GM23248 (cell line): ENCODE measurements at regions not wholly inside any gene's neighbourhood (a gene's known extent, or its start where the extent isn't known, plus 50 kb on each side); places are given as distances from the start of the nearest gene placed in this dataset.

Source experiments
- DNase-seq: peaks from one replicate; pipeline ENCODE4 v3.0.0-alpha.2; 2015
- H2AFZ ChIP-seq: fragments of 200-600 bp; sonication (generic); 2 replicates; pipeline ENCODE4 v1.6.1; 2016; ENCODE audit warnings: antibody characterized with exemption
- H3F3A ChIP-seq: fragments of 200-600 bp; sonication (generic); 2 replicates; pipeline ENCODE4 v1.6.1; 2016; ENCODE audit warnings: mild to moderate bottlenecking, antibody characterized with exemption, mixed run types; ENCODE audit not compliant: insufficient read depth
- H3K27ac ChIP-seq: fragments of 200-600 bp; sonication (generic); 2 replicates; pipeline ENCODE4 v1.5.1; 2016; ENCODE audit warnings: mild to moderate bottlenecking
- H3K27me3 ChIP-seq: fragments of 200-600 bp; sonication (generic); replicated peaks from 2 replicates; pipeline ENCODE4 v1.6.1; 2016; ENCODE audit warnings: mild to moderate bottlenecking; ENCODE audit not compliant: insufficient read depth
- H3K36me3 ChIP-seq: fragments of 200-600 bp; sonication (generic); 2 replicates; pipeline ENCODE4 v1.6.1; 2016; ENCODE audit warnings: low read depth, mild to moderate bottlenecking
- H3K4me1 ChIP-seq: fragments of 200-600 bp; sonication (generic); 2 replicates; pipeline ENCODE4 v1.6.1; 2016; ENCODE audit warnings: mild to moderate bottlenecking; ENCODE audit not compliant: insufficient read depth
- H3K4me2 ChIP-seq: fragments of 200-600 bp; sonication (generic); one replicate; pipeline ENCODE4 v1.6.1; 2016; ENCODE audit warnings: mild to moderate bottlenecking; ENCODE audit not compliant: unreplicated experiment
- H3K4me3 ChIP-seq: fragments of 200-600 bp; sonication (generic); 2 replicates; pipeline ENCODE4 v1.5.1; 2016; ENCODE audit warnings: mild to moderate bottlenecking
- H3K79me2 ChIP-seq: fragments of 200-600 bp; sonication (generic); 2 replicates; pipeline ENCODE4 v1.6.1; 2016; ENCODE audit warnings: mild to moderate bottlenecking; ENCODE audit not compliant: insufficient read depth
- H3K9ac ChIP-seq: fragments of 200-600 bp; sonication (generic); 2 replicates; pipeline ENCODE4 v1.6.1; 2016; ENCODE audit warnings: mild to moderate bottlenecking
- H3K9me2 ChIP-seq: fragments of 200-600 bp; sonication (generic); 2 replicates; pipeline ENCODE4 v1.6.1; 2016; ENCODE audit warnings: mixed run types, mild to moderate bottlenecking, moderate library complexity; ENCODE audit not compliant: insufficient read depth
- H3K9me3 ChIP-seq: fragments of 200-600 bp; sonication (generic); one replicate; pipeline ENCODE4 v1.6.1; 2017; ENCODE audit warnings: low read depth
- H4K20me1 ChIP-seq: fragments of 200-600 bp; sonication (generic); 2 replicates; pipeline ENCODE4 v1.6.0; 2016; ENCODE audit not compliant: insufficient read depth
- EZH2 ChIP-seq: fragments of 200-600 bp; sonication (generic); IDR thresholded peaks from 2 replicates; pipeline ENCODE4 v1.6.1; 2018; ENCODE audit warnings: antibody characterized with exemption, mild to moderate bottlenecking; ENCODE audit not compliant: insufficient read depth, poor library complexity, severe bottlenecking
- EZH2phosphoT487 ChIP-seq: fragments of 200-600 bp; sonication (generic); IDR thresholded peaks from 2 replicates; pipeline ENCODE4 v1.6.1; 2018; ENCODE audit warnings: antibody characterized with exemption, moderate library complexity, mild to moderate bottlenecking, low read depth; ENCODE audit not compliant: insufficient read depth
- whole genome bisulfite sequencing, 2 experiments: methylation state at CpG; one replicate each; pipeline ENCODE4 v1.1.6; 2015 to 2017; ENCODE audit warnings: low lambda C conversion rate in 2 of 2, low coverage in 1 of 2; ENCODE audit errors: missing lambda C conversion rate in 2 of 2; 5-methylcytosine and 5-hydroxymethylcytosine counted together
- in situ Hi-C: fragments of 300-500 bp; cut with MboI; formaldehyde crosslinking; loops from 2 replicates; pipeline ENCODE4 v1.15.0; 2020

DNA sequence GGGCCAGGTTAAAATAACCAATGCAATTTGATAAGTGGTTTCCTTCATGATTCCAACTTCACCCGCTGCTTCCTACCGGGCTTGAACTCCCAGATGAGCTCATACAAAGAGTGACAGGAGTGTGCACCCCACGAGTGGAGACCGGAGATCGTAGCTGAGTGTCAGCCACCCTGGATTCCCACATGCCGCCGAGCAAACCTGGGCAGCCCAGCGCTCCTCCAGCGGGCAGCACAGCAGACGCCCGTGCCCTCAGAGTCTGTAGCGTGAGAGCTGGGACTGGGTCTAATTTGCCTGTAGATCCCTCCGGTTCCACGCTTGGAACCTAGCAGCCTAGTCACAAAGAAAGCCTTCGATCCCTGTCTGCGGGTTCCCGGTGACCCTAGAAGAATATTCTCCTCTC lies 476.1 kb upstream of the MGMT start:
- H2AFZ ChIP-seq, result no peak overlapping the region
- H3K79me2 ChIP-seq, result no peaks in the 10 kb centered on the region
- no peaks in the 10 kb centered on the region for H3K27me3 ChIP-seq
- no peak overlapping the region for H3K9ac ChIP-seq
- no peaks in the 10 kb centered on the region for H3K4me1 ChIP-seq
- WGBS, 2 experiments, result 63 to 71% methylated on average over 15 to 17 of the region's 17 CpGs
- no peaks in the 10 kb centered on the region for H3K9me2 ChIP-seq
- in situ Hi-C loops, result no loop called here
- H3K36me3 ChIP-seq, result no peaks in the 10 kb centered on the region
- H4K20me1 ChIP-seq, result no peaks in the 10 kb centered on the region
- no peaks in the 10 kb centered on the region for H3K9me3 ChIP-seq
- H3F3A ChIP-seq, result no peaks in the 10 kb centered on the region
- H3K27ac ChIP-seq, result no peak overlapping the region
- no peak for DNase-seq
- H3K4me3 ChIP-seq, result no peak overlapping the region
- TF ChIP-seq EZH2phosphoT487 (no peak), EZH2 (no peak)
- H3K4me2 ChIP-seq, result no peak overlapping the region

DNA sequence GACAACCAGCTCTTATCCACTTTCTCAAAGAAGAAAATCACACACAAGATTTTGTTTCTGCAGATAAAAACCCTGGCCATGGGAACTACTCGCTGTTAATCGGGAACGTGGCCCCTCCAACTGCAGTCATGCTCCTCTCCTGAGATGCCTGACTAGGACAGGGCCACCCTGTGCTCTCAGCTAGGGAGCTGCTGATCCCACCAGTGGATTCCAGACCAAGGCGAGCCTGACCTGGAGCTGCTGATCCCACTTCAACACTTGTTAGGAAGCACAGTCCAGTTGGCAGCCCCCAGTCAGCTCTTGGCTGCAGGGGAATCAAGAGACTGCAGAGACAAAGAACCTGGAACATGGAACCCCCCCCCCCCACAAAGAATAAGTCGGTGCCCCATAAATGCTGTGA lies 474.3 kb upstream of the MGMT start:
- TF ChIP-seq EZH2, result no peak
- TF ChIP-seq EZH2phosphoT487, result no peak

DNA sequence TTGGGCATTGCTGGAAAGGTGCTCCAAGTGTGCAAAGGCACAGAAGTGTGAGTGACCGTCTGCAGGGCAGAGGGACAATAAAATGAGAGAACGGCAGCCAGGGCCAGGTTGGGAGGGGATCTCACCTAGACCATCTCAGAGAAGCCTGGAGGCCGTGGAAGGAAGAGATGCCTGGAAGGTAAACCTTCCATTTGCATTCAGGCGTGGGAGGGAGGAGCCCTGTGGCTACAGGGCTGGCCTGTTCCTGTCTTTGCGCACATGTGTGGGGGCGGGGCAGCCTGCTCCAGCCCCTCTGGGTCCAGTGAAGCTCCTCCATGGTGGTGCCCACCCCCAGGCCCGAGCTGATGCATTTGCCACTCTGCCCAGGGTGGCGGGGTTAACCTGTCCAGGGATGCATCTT lies 473.6 kb upstream of the MGMT start:
- no peak for DNase-seq
- in situ Hi-C loops, result no loop called here
- no peaks in the 10 kb centered on the region for H3K36me3 ChIP-seq
- H3K79me2 ChIP-seq, result no peaks in the 10 kb centered on the region
- H3K4me2 ChIP-seq, result no peak overlapping the region
- no peak overlapping the region for H2AFZ ChIP-seq
- TF ChIP-seq EZH2 (no peak), EZH2phosphoT487 (no peak)
- H3K4me1 ChIP-seq, result no peaks in the 10 kb centered on the region
- no peaks in the 10 kb centered on the region for H4K20me1 ChIP-seq
- no peaks in the 10 kb centered on the region for H3K9me2 ChIP-seq
- H3K27me3 ChIP-seq, result no peaks in the 10 kb centered on the region
- H3K4me3 ChIP-seq, result no peak overlapping the region
- WGBS, 2 experiments, result 31 to 35% methylated on average over 8 of the region's 8 CpGs
- H3K9me3 ChIP-seq, result no peaks in the 10 kb centered on the region
- no peaks in the 10 kb centered on the region for H3F3A ChIP-seq
- H3K27ac ChIP-seq, result no peak overlapping the region
- no peak overlapping the region for H3K9ac ChIP-seq

More for the DNA sequence above, 474.3 kb upstream of the MGMT start:
- no peaks in the 10 kb centered on the region for H3K27me3 ChIP-seq
- H3F3A ChIP-seq, result no peaks in the 10 kb centered on the region
- in situ Hi-C loops, result no loop called here
- H3K27ac ChIP-seq, result no peak overlapping the region
- no peak for DNase-seq
- H3K9me2 ChIP-seq, result no peaks in the 10 kb centered on the region
- H3K4me1 ChIP-seq, result no peaks in the 10 kb centered on the region
- no peaks in the 10 kb centered on the region for H3K36me3 ChIP-seq
- no peak overlapping the region for H3K9ac ChIP-seq
- H3K9me3 ChIP-seq, result no peaks in the 10 kb centered on the region
- no peaks in the 10 kb centered on the region for H4K20me1 ChIP-seq
- H3K4me2 ChIP-seq, result no peak overlapping the region
- H3K79me2 ChIP-seq, result no peaks in the 10 kb centered on the region
- no peak overlapping the region for H3K4me3 ChIP-seq
- 29 to 33% methylated on average over 5 of the region's 5 CpGs for WGBS, 2 experiments
- H2AFZ ChIP-seq, result no peak overlapping the region

DNA sequence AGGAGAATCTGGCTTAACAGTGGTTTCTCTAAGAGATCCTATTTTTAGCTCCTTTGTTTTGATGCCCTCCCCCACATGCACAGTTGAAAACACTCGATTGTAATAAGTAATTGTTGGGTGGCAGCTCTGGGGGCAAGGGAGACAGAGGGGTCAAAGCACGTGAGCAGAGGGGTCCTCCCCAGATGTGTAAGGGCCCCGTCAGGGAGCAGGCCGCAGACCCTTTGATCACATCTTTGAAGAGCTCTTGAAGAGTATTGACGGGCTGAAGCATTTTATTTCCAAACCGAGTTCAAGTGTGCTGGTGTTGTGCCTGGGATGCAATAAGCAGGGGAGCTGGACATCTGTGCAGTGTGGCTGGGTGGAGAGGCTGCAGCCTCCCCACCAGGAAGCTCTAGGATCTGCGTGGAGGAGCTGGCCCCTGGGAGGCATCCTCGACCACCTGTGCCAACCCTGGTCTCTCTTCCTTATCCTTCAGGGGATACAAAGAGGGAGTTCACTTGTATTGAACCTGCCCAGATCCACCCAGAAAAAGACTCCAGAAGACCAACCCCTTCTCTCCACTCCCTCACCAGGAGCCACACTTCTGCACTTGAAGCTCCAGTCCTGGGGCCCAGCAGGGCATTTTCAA lies 473.0 kb upstream of the MGMT start:
- no peaks in the 10 kb centered on the region for H3F3A ChIP-seq
- DNase-seq, result no peak
- H3K9me2 ChIP-seq, result no peaks in the 10 kb centered on the region
- H3K9me3 ChIP-seq, result no peaks in the 10 kb centered on the region
- no peak overlapping the region for H3K4me3 ChIP-seq
- WGBS, 2 experiments, result 20 to 23% methylated on average over 8 of the region's 8 CpGs
- in situ Hi-C loops, result no loop called here
- no peaks in the 10 kb centered on the region for H3K36me3 ChIP-seq
- no peaks in the 10 kb centered on the region for H3K79me2 ChIP-seq
- TF ChIP-seq EZH2 (no peak), EZH2phosphoT487 (no peak)
- H3K27ac ChIP-seq, result no peak overlapping the region
- no peaks in the 10 kb centered on the region for H4K20me1 ChIP-seq
- H2AFZ ChIP-seq, result no peak overlapping the region
- H3K4me1 ChIP-seq, result no peaks in the 10 kb centered on the region
- no peak overlapping the region for H3K4me2 ChIP-seq
- H3K9ac ChIP-seq, result no peak overlapping the region
- no peaks in the 10 kb centered on the region for H3K27me3 ChIP-seq
